ENCODE measurements at regions not wholly inside any gene's neighbourhood (a gene's known extent, or its start where the extent isn't known, plus 50 kb on each side); places are given as distances from the start of the nearest gene placed in this dataset.

GRCh38 chr13:74707291-74707690 lies 573.1 kb upstream of the KLF12 start:
- no peak for DNase-seq (ENCODE audit: low read depth)
- no peak overlapping the region for H3K4me3 ChIP-seq (ENCODE audit: low read depth, low read length)
- TF ChIP-seq CTCF (IDR thresholded peaks at IDR 0.05; ENCODE audit: insufficient read depth, low read depth, low read length, missing control alignments) = no peak

- H3K4me3 ChIP-seq (ENCODE audit: low read depth, low read length) = no peak overlapping the region
- no peak for TF ChIP-seq CTCF (IDR thresholded peaks at IDR 0.05; ENCODE audit: insufficient read depth, low read depth, low read length, missing control alignments)
- DNase-seq (ENCODE audit: low read depth) = no peak
Observed at GRCh38 chr13:74706801-74707200, 572.6 kb upstream of the KLF12 start.

- DNase-seq (ENCODE audit: low read depth) = no peak
- no peak for TF ChIP-seq CTCF (IDR thresholded peaks at IDR 0.05; ENCODE audit: insufficient read depth, low read depth, low read length, missing control alignments)
- no peak overlapping the region for H3K4me3 ChIP-seq (ENCODE audit: low read depth, low read length)
Observed at GRCh38 chr13:74705438-74705837, 571.2 kb upstream of the KLF12 start.

- DNase-seq (ENCODE audit: low read depth) = no peak
- TF ChIP-seq CTCF (IDR thresholded peaks at IDR 0.05; ENCODE audit: insufficient read depth, low read depth, low read length, missing control alignments) = no peak
- no peak overlapping the region for H3K4me3 ChIP-seq (ENCODE audit: low read depth, low read length)
Observed at GRCh38 chr13:74703855-74704387, 569.7 kb upstream of the KLF12 start.

GRCh38 chr13:74696148-74696922 lies 562.1 kb upstream of the KLF12 start:
- H3K4me3 ChIP-seq (ENCODE audit: low read depth, low read length) = no peak overlapping the region
- DNase-seq (ENCODE audit: low read depth) = no peak
- no peak for TF ChIP-seq CTCF (IDR thresholded peaks at IDR 0.05; ENCODE audit: insufficient read depth, low read depth, low read length, missing control alignments)

- no peak for DNase-seq (ENCODE audit: low read depth)
- no peak overlapping the region for H3K4me3 ChIP-seq (ENCODE audit: low read depth, low read length)
- TF ChIP-seq CTCF (IDR thresholded peaks at IDR 0.05; ENCODE audit: insufficient read depth, low read depth, low read length, missing control alignments) = no peak
Observed at GRCh38 chr13:74695021-74695800, 561.0 kb upstream of the KLF12 start.
